Adrenal gland (tissue), 9 donors: ENCODE measurements at regions not wholly inside any gene's neighbourhood (a gene's known extent, or its start where the extent isn't known, plus 50 kb on each side); places are given as distances from the start of the nearest gene placed in this dataset.

Experiments used
- DNase-seq, 7 donors: peaks; one replicate each; pipeline ENCODE4 v3.0.0-alpha.2; 2019 to 2020
- H3K27ac ChIP-seq, 5 donors: fragments of 200-600 bp; sonication (generic) in 4 of 5; 1 replicate in 3 of 5; 2 replicates in 2 of 5; pipeline versions ENCODE4 v1.5.1 to v1.8.0; 2016 to 2020; ENCODE audit warnings: mild to moderate bottlenecking in 1 of 5
- H3K27me3 ChIP-seq: fragments of 200-600 bp; 2 replicates; pipeline ENCODE4 v1.8.0; 2021
- H3K36me3 ChIP-seq, 2 donors: fragments of 200-600 bp; replicated peaks in 1 of 2; 1 replicate in 1 of 2; 2 replicates in 1 of 2; pipeline versions ENCODE4 v1.5.1 to v1.8.0; 2018 to 2022
- H3K4me1 ChIP-seq, 2 donors: fragments of 200-600 bp; replicated peaks in 1 of 2; 1 replicate in 1 of 2; 2 replicates in 1 of 2; pipeline versions ENCODE4 v1.5.1 to v1.8.0; 2018 to 2021
- H3K4me3 ChIP-seq, 4 donors: fragments of 200-600 bp; sonication (generic) in 3 of 4; one replicate each; pipeline ENCODE4 v1.5.1; 2016 to 2018
- H3K9me3 ChIP-seq, 3 donors: fragments of 200-600 bp; sonication (generic) in 1 of 3; replicated peaks in 1 of 3; 1 replicate in 2 of 3; 2 replicates in 1 of 3; pipeline versions ENCODE4 v1.5.1 to v1.8.0; 2016 to 2021
- CTCF ChIP-seq, 6 experiments: fragments of 450-650 bp in 4 of 6; fragments of 200-600 bp in 2 of 6; sonication (generic) in 1 of 6; IDR thresholded peaks; 1 replicate in 5 of 6; 2 replicates in 1 of 6; pipeline versions ENCODE4 v1.5.1 to v1.8.0; 2016 to 2021; ENCODE audit warnings: antibody characterized with exemption in 6 of 6, mild to moderate bottlenecking in 2 of 6, moderate library complexity in 1 of 6
- POLR2A ChIP-seq, 2 donors: fragments of 450-650 bp; IDR thresholded peaks; one replicate each; pipeline ENCODE4 v1.6.1; 2017; ENCODE audit warnings: antibody characterized with exemption in 2 of 2, mild to moderate bottlenecking in 2 of 2, moderate library complexity in 1 of 2
- WGBS, 4 donors: extraction: QIAGEN DNeasy Blood & Tissue Kit in 2 of 4; methylation state at CpG; one replicate each; pipeline versions ENCODE4 v1.1.5 to v1.1.7; 2013 to 2017; 5-methylcytosine and 5-hydroxymethylcytosine counted together
- intact Hi-C, 2 donors: fragments of 100-400 bp; cut with DNase I; formaldehyde crosslinking; loops; one replicate each; pipeline versions ENCODE4 v1.14.1 to v1.15.0; 2022 to 2023
- donor health status: healthy with polysubstance abuse.
- donor health status: Bipolar disorder and iron deficiency.
- donor health status: DM: yes; HTN: yes; CAD: no.
- donor health status: DM: no; HTN: no; CAD: no.
- donor health status: DM: no; HTN: no; CAD: no.

- WGBS, 4 donors, result 79 to 93% (median 92%) methylated on average over 1 of the region's 1 CpG
- H3K27ac ChIP-seq, result no peak overlapping the region
- no peak for DNase-seq
- no peaks in the 10 kb centered on the region for H3K4me1 ChIP-seq
- no peaks in the 10 kb centered on the region for H3K9me3 ChIP-seq
- TF ChIP-seq POLR2A (IDR thresholded peaks at IDR 0.05) (no peak), CTCF (IDR thresholded peaks at IDR 0.05) (no peak)
- H3K4me3 ChIP-seq, result no peak overlapping the region
- intact Hi-C loops, result loop anchor here in 1 of 2 donors (10.0 kb wide), 1 partner anchor 59 kb away; no protein-coding TSS in a partner anchor
- H3K27me3 ChIP-seq, result no peaks in the 10 kb centered on the region
- H3K36me3 ChIP-seq, result no peaks in the 10 kb centered on the region
Observed at GRCh38 chr18:38464024-38464423, 898.4 kb upstream of the CELF4 start.

GRCh38 chr18:38460657-38461056 is 895.1 kb upstream of the CELF4 start:
- H3K36me3 ChIP-seq, result no peaks in the 10 kb centered on the region
- DNase-seq, result no peak
- TF ChIP-seq CTCF (IDR thresholded peaks at IDR 0.05) (no peak), POLR2A (IDR thresholded peaks at IDR 0.05) (no peak)
- no peaks in the 10 kb centered on the region for H3K27me3 ChIP-seq
- H3K4me1 ChIP-seq, result no peaks in the 10 kb centered on the region
- H3K4me3 ChIP-seq, result no peak overlapping the region
- WGBS, 4 donors, result 83 to 98% (median 93%) methylated on average over 4 of the region's 4 CpGs
- intact Hi-C loops, result loop anchor here in 1 of 2 donors (10.0 kb wide), 1 partner anchor 56 kb away; no protein-coding TSS in a partner anchor
- H3K9me3 ChIP-seq, result no peaks in the 10 kb centered on the region
- no peak overlapping the region for H3K27ac ChIP-seq

- H3K4me1 ChIP-seq, result no peaks in the 10 kb centered on the region
- H3K9me3 ChIP-seq, result no peaks in the 10 kb centered on the region
- 64 to 71% (median 70%) methylated on average over 13 to 14 of the region's 14 CpGs for WGBS, 4 donors
- DNase-seq, result no peak
- no peaks in the 10 kb centered on the region for H3K36me3 ChIP-seq
- TF ChIP-seq CTCF (IDR thresholded peaks at IDR 0.05), result no peak
- TF ChIP-seq POLR2A (IDR thresholded peaks at IDR 0.05), result no peak
- H3K4me3 ChIP-seq, result no peak overlapping the region
- intact Hi-C loops, result no loop called here
- H3K27me3 ChIP-seq, result no peaks in the 10 kb centered on the region
- H3K27ac ChIP-seq, result no peak overlapping the region
Observed at GRCh38 chr18:38459131-38459994, 893.8 kb upstream of the CELF4 start.

- WGBS, 4 donors, result 34 to 54% (median 47%) methylated on average over 3 of the region's 3 CpGs
- H3K27ac ChIP-seq, result no peak overlapping the region
- DNase-seq, result no peak
- intact Hi-C loops, result no loop called here
- H3K9me3 ChIP-seq, result no peaks in the 10 kb centered on the region
- H3K4me1 ChIP-seq, result no peaks in the 10 kb centered on the region
- TF ChIP-seq CTCF (IDR thresholded peaks at IDR 0.05) (no peak), POLR2A (IDR thresholded peaks at IDR 0.05) (no peak)
- H3K4me3 ChIP-seq, result no peak overlapping the region
- no peaks in the 10 kb centered on the region for H3K27me3 ChIP-seq
- H3K36me3 ChIP-seq, result no peaks in the 10 kb centered on the region
Observed at GRCh38 chr18:38458698-38459097, 893.1 kb upstream of the CELF4 start.
